Activated T-cell treated with anti-CD3 and anti-CD28 coated beads, Interleukin-2, amount 50 U/mL, for 72 hours (primary cell): ENCODE measurements at regions not wholly inside any gene's neighbourhood (a gene's known extent, or its start where the extent isn't known, plus 50 kb on each side); places are given as distances from the start of the nearest gene placed in this dataset.

Source experiments
- ATAC-seq, 2 donors: fragments of 150-1000 bp; cut with Tn5 transposase; replicated peaks in 1 of 2; 2 replicates each; pipeline ENCODE4 v1.10.0; 2021; ENCODE audit warnings: moderate library complexity in 2 of 2, mild to moderate bottlenecking in 1 of 2
- DNase-seq, 2 donors: peaks; one replicate each; pipeline ENCODE4 v3.0.0; 2021 to 2022; ENCODE audit warnings: mixed read lengths in 1 of 2
- H3K27ac Mint-ChIP-seq: one replicate; pipeline ENCODE4 v1.8.0; 2022; ENCODE audit warnings: mild to moderate bottlenecking, moderate library complexity, mixed read lengths
- H3K27me3 Mint-ChIP-seq: one replicate; pipeline ENCODE4 v1.8.0; 2022; ENCODE audit warnings: low read depth, mixed read lengths
- H3K36me3 Mint-ChIP-seq, 2 donors: one replicate each; pipeline ENCODE4 v1.8.0; 2022; ENCODE audit warnings: mixed read lengths in 2 of 2, mild to moderate bottlenecking in 1 of 2; ENCODE audit not compliant: insufficient read depth in 2 of 2
- H3K4me1 Mint-ChIP-seq: one replicate; pipeline ENCODE4 v1.8.0; 2022; ENCODE audit warnings: low read depth, mixed read lengths
- H3K4me3 Mint-ChIP-seq, 2 donors: one replicate each; pipeline ENCODE4 v1.8.0; 2022; ENCODE audit warnings: mild to moderate bottlenecking in 2 of 2, mixed read lengths in 2 of 2, moderate library complexity in 2 of 2
- H3K9me3 Mint-ChIP-seq, 2 donors: one replicate each; pipeline ENCODE4 v1.8.0; 2022; ENCODE audit warnings: mixed read lengths in 2 of 2

DNA sequence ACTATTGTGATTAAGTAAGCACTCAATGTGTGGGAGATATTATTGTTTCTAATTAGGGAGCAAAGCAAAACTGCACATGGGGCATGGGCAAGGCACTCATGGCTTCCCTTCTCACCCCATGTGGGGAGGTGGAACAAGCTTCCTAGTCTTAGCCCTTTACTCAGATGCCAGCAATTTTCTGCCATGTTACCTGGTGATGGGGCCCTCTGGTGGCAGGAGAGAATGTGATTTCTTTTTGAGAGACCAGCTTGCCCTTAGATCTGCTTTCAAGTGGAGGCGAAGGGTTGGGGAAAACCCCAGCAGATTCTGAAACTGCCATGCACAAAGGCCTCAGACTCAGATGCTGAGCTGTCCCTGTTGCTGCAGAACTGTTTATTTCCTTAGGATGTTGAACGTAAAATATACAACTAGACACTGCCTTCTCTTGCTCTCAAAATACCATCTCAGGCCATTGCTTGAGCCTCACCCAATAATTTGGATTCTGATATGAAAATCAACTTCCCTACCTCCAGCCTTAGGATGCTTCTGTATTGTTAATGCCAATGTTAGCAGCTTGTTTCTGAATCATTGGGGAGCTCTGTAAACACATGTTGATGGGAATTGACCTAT is 130.2 kb upstream of the TPRG1 start:
- Mint-ChIP-seq H3K4me3 (no peak overlapping the region), H3K36me3 (no peaks in the 10 kb centered on the region), H3K27me3 (no peaks in the 10 kb centered on the region), H3K27ac (no peak overlapping the region), H3K9me3 (no peaks in the 10 kb centered on the region), H3K4me1 (peaks cover 46% of the 10 kb centered on the region)
- ATAC-seq (peak; percentile 84), DNase-seq (peak; percentile 81 to 82)

DNA sequence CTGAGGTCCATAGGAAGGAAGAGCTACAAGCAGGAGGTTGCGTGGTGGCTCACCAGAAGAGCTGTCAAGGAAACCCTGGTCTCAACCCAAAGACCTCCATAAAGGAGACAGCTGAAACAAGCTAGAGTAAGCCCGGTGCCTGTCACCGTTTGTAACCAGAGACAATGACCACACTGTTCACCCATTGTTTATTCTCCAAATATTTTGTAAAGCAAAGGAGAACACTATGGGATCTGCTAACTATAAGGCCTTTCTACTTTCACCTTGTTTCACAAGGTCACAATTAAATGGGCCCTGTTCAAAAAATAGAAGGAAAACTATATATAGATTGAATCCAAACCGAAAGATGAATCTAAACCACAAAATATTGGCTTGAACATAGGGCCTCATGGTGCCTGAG is 128.9 kb upstream of the TPRG1 start:
- ATAC-seq (no peak), DNase-seq (no peak)
- Mint-ChIP-seq H3K4me3 (no peak overlapping the region), H3K9me3 (no peaks in the 10 kb centered on the region), H3K4me1 (peaks cover 46% of the 10 kb centered on the region), H3K36me3 (no peaks in the 10 kb centered on the region), H3K27ac (no peak overlapping the region), H3K27me3 (peaks cover 6% of the 10 kb centered on the region)

DNA sequence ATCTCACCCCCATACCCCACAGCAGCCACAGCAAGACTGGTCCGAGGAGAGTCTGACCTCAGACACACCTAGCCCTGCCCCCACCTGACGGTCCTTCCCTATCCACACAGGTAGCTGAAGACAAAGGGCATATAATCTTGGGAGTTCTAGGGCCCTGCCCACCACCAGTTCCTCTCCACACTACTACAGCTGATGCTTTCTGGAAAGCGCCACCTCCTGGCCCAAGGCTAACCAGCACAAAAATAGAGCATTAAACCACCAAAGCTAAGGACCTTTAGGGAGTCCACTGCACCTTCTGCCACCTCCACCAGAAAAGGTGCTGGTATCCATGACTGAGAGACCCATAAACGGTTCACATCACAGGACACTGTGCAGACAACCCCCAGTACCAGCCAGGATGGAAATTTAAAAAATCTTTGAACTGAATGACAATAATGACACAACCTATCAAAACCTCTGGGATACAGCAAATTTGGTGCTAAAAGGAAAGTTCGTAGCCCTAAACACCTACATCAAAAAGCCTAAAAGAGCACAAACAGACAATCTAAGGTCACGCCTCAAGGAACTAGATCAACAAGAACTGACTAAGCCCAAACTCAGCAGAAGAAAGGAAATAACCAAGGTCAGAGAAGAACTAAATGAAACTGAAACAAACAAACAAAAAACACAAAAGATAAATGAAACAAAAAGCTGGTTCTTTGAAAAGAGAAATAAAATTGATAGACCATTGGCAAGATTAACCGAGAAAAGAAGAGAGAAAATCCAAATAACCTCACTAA is 122.1 kb upstream of the TPRG1 start:
- Mint-ChIP-seq H3K27ac (peak overlapping the region; percentile 79), H3K9me3 (peaks cover 0 to 3% of the 10 kb centered on the region in 2 donors), H3K4me3 (peak overlapping the region in 1 of 2 donors; percentile 68), H3K4me1 (peaks cover 19% of the 10 kb centered on the region), H3K36me3 (peaks cover 4 to 5% of the 10 kb centered on the region in 2 donors), H3K27me3 (peaks cover 53% of the 10 kb centered on the region)
- ATAC-seq: peak; percentile 36 to 58
- DNase-seq: peak in 1 of 2 donors; percentile 16

DNA sequence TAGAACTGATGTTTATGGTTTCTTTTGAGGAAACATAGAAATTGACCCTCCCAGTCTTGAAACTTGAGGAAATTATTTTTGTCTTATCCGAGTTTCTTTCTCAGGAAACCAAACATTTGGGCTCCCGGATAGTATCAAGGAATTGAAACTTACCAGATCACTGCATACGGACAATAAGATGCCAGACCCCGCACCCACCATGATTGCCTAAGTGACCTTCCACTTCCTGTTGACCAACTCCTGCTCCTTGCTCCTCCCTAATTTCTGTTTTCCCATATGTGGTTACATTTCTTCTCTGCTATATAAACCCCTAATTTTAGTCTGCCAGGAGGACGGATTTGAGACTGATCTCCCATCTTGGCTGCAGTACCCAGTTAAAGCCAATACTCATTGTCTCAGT is 118.4 kb upstream of the TPRG1 start:
- H3K36me3 Mint-ChIP-seq: peaks cover 4 to 5% of the 10 kb centered on the region in 2 donors
- peaks cover 0 to 3% of the 10 kb centered on the region in 2 donors for H3K9me3 Mint-ChIP-seq
- no peak overlapping the region for H3K4me3 Mint-ChIP-seq
- peaks cover 55% of the 10 kb centered on the region for H3K27me3 Mint-ChIP-seq
- H3K27ac Mint-ChIP-seq: no peak overlapping the region
- DNase-seq: no peak
- H3K4me1 Mint-ChIP-seq: peaks cover 19% of the 10 kb centered on the region
- ATAC-seq: no peak

DNA sequence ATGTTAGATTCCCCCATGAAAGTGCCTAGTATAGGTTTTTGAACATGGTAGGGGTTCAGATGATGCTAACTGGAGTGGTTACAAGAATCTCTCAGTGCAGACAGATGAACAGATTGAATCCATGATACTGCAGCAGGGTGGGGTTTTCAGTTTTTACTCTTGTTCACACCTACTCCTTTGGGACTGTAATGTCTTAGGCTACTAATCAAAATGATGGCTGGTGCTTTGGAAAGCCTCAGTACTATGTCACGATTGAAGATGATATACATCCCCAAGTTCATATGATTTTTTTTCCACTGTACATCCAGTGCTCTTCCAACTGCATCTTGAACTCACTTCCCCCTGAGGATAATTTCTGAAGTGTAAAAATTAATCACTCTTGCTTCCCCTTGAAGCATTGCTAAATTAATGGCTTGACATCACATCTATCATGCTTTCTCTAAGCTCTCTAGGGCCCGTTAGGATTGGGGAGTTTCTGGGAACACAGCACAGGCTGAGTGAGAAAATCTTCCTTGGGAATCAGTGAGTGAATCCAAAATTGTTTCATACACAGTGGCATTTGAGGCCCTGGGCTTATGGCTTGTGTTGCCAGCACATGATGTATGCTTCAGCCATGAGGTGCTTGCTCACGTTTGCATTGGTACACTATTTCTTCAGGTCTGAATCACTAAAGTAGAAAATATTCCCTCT is 115.0 kb upstream of the TPRG1 start:
- H3K36me3 Mint-ChIP-seq: peaks cover 4 to 7% of the 10 kb centered on the region in 2 donors
- no peak overlapping the region for H3K4me3 Mint-ChIP-seq
- no peak for ATAC-seq
- H3K27ac Mint-ChIP-seq: no peak overlapping the region
- H3K4me1 Mint-ChIP-seq: no peaks in the 10 kb centered on the region
- H3K9me3 Mint-ChIP-seq: peaks cover under 1 to 10% of the 10 kb centered on the region in 2 donors
- no peak for DNase-seq
- H3K27me3 Mint-ChIP-seq: peaks cover 33% of the 10 kb centered on the region

DNA sequence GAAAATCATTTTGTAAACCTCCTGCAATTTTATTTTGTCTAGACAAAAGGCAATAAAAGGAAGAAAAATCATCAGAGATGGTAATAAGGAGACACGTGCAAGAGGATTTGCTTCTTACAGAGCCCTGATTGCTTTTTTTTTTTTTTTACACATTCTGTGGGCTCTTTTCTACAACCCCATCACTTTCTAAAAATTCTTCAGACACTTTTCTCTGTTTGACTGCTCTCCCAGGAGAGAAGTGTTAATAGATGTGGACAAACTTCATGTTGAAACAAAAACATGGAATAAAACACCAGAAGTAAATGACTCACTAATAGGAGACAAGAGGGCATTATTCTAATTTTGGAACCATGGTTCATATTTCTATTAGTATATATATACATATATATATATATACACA is 114.4 kb upstream of the TPRG1 start:
- peaks cover 27% of the 10 kb centered on the region for H3K27me3 Mint-ChIP-seq
- DNase-seq: no peak

DNA sequence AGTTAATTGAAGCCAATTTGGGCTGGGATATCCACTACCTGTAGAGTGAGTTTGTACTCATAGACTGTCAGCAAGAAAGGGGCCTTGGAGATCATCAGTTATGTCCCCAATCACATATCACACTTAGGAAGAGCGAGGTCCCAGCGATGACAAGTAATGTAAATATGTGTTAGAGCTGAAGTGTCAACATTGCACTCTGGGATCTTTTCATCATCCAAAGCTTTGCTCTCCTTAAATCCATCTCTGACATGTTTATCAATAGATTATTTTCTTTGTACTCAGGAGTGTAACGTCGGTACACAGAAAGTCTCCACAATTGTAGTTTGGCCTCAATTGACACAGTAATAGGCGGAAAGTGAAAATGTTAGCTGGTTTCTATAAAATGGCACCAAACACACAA is 113.7 kb upstream of the TPRG1 start:
- Mint-ChIP-seq H3K4me1 (no peaks in the 10 kb centered on the region), H3K27me3 (peaks cover 20% of the 10 kb centered on the region), H3K27ac (no peak overlapping the region), H3K9me3 (peaks cover 5 to 14% of the 10 kb centered on the region in 2 donors), H3K36me3 (peaks cover 4 to 9% of the 10 kb centered on the region in 2 donors), H3K4me3 (no peak overlapping the region)
- ATAC-seq (no peak), DNase-seq (no peak)

More for the DNA sequence above, 114.4 kb upstream of the TPRG1 start:
- H3K9me3 Mint-ChIP-seq: peaks cover 4 to 14% of the 10 kb centered on the region in 2 donors
- no peaks in the 10 kb centered on the region for H3K4me1 Mint-ChIP-seq
- ATAC-seq: no peak
- H3K4me3 Mint-ChIP-seq: no peak overlapping the region
- no peak overlapping the region for H3K27ac Mint-ChIP-seq
- H3K36me3 Mint-ChIP-seq: peaks cover 4 to 9% of the 10 kb centered on the region in 2 donors

DNA sequence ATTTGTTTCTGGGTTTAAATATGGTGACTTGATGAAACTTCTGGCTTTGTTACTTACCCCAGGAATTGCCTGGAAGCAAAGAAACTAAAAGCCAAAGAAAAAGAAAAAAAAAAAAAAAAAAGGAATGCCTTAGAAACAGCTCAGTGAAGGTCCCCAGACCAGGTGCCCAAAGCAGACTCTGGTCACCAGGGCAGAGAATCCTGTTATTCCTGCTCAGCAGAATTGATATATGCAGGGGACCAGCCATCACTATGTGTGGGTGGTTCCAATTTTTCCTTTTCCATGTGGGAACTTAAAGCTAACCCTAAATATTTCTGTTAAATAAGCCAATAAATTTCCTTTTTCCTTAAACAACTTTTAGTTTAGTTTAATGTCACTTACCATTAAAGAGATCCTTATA is 100.8 kb upstream of the TPRG1 start:
- no peak for ATAC-seq
- H3K4me1 Mint-ChIP-seq: peaks cover 10% of the 10 kb centered on the region
- no peak for DNase-seq
- no peaks in the 10 kb centered on the region for H3K27me3 Mint-ChIP-seq
- H3K9me3 Mint-ChIP-seq: peaks cover 3 to 11% of the 10 kb centered on the region in 2 donors
- H3K27ac Mint-ChIP-seq: no peak overlapping the region
- no peaks in the 10 kb centered on the region for H3K36me3 Mint-ChIP-seq
- no peak overlapping the region for H3K4me3 Mint-ChIP-seq

DNA sequence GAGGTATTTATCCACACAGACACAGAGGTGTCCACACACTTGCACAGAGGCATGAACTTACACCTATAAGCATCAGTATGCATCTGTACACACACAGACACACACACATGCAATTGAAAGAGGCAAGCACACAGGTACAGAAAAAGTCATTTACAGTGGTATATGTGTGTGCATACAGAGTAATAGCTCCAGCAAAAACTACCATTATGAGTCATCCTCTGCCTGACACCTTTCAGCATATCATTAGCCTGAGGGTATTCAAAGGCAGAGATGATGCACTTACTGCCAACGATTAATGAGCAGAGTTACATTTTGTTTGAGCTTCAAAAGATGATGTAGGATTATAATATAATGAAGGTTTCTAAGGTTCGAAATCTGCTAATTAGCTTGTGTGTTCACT is 100.3 kb upstream of the TPRG1 start:
- no peaks in the 10 kb centered on the region for H3K36me3 Mint-ChIP-seq
- DNase-seq (peak in 1 of 2 donors; percentile 21), ATAC-seq (peak; percentile 96 to 97)
- H3K27me3 Mint-ChIP-seq: no peaks in the 10 kb centered on the region
- H3K4me3 Mint-ChIP-seq: no peak overlapping the region
- no peak overlapping the region for H3K27ac Mint-ChIP-seq
- H3K4me1 Mint-ChIP-seq: peaks cover 10% of the 10 kb centered on the region
- peaks cover 3 to 11% of the 10 kb centered on the region in 2 donors for H3K9me3 Mint-ChIP-seq

DNA sequence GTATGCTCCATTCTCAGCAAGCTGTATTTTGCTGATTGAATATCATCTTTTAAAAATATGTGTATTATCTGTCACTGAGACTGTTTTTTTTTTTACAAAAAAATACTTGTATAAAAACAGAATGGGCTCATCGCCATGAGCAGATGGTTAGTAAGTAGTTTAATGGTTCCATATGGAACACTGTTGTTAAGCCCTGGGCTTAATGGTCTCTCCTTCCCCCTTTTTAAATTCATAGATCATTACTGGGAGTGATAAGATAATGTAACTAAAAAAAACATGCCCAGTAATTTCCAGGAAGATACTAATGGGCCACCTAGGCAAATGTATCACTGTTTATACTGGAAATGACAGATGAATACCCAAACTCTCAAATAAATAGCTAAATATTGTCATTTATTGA is 95.3 kb upstream of the TPRG1 start:
- H3K27me3 Mint-ChIP-seq: no peaks in the 10 kb centered on the region
- DNase-seq (no peak), ATAC-seq (no peak)
- H3K9me3 Mint-ChIP-seq: no peaks in the 10 kb centered on the region
- H3K27ac Mint-ChIP-seq: no peak overlapping the region
- no peak overlapping the region for H3K4me3 Mint-ChIP-seq
- no peaks in the 10 kb centered on the region for H3K36me3 Mint-ChIP-seq
- H3K4me1 Mint-ChIP-seq: peaks cover 6% of the 10 kb centered on the region

DNA sequence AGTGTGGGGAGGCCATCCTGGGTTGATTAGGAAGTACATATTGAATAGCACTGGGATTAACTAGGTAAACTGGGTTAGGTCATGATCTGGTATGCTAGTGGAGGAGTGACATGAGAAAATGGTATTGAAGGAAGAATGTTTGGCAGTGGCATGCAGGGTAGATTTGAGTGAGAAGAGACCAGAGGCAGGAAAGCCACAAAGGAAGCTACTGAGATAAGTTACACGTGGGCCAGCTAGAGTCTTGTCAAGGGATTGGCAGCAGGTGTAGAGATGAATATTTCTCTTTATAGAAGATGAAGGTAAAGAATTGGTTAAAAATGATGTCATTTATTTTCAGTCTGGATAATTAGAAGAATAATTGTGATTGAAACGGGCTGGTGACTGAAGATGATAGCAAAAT is 91.0 kb upstream of the TPRG1 start:
- Mint-ChIP-seq H3K27ac (no peak overlapping the region), H3K27me3 (no peaks in the 10 kb centered on the region), H3K36me3 (no peaks in the 10 kb centered on the region), H3K9me3 (no peaks in the 10 kb centered on the region), H3K4me1 (no peaks in the 10 kb centered on the region), H3K4me3 (no peak overlapping the region)
- ATAC-seq (no peak), DNase-seq (no peak)

DNA sequence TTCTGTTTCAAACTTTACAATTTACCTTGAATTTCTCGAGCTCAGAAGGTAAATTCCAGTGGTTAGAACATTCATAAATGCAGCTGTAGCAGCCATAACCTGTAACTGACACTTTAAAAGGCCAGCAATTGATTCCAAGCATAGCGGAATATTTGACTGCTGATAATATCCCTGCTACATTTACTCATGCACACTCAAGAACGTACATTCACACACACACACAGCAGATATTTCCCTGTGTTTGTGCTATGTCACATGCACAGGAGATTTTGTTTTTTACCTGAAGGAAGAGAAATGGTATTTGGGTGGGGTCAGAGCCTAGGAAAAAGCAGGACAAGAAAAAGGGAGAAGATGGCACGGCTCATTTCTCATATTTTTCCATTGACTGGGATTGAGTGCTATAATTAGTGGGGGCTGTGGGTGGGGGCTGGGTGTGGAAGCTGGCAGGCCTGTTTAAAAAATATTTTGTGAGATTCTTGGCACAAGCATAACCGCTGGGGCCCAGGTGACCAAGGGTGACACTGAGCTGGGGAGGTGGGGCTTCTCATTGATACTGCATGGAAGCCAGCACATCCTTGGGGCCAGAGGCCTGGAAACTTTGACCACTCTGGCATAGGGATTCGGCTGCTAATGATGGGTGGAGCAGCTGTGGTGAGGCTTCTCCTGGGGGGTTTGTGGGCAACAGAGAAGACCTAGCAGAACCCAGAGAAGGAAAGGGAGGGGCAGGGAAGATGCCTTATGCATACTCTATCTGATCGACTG is 88.9 kb upstream of the TPRG1 start:
- no peak overlapping the region for H3K4me3 Mint-ChIP-seq
- H3K27me3 Mint-ChIP-seq: no peaks in the 10 kb centered on the region
- peaks cover 0 to 1% of the 10 kb centered on the region in 2 donors for H3K36me3 Mint-ChIP-seq
- no peak overlapping the region for H3K27ac Mint-ChIP-seq
- peaks cover 0 to 2% of the 10 kb centered on the region in 2 donors for H3K9me3 Mint-ChIP-seq
- DNase-seq (no peak), ATAC-seq (no peak)
- no peaks in the 10 kb centered on the region for H3K4me1 Mint-ChIP-seq

DNA sequence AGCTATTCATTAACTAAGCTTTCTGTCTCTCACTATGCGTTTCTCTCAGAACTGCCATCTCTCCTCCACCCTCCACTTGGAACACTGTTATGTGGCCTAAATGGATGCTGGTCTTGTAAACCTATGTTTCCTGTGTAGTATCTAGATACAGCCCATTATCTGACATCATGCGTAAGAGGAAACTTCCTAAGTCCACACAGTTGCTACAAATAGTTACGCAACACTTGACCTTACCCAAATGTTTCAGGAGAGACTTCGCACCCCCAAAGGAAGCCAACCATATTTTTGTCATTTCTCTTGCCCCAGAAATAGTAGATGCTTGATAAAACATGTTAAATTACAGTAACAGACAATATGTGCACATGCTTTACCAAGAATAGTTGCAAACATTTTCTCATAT is 87.2 kb upstream of the TPRG1 start:
- H3K4me1 Mint-ChIP-seq: no peaks in the 10 kb centered on the region
- no peak overlapping the region for H3K4me3 Mint-ChIP-seq
- H3K9me3 Mint-ChIP-seq: peaks cover 0 to 2% of the 10 kb centered on the region in 2 donors
- no peak overlapping the region for H3K27ac Mint-ChIP-seq
- H3K36me3 Mint-ChIP-seq: peaks cover 0 to 1% of the 10 kb centered on the region in 2 donors
- DNase-seq (no peak), ATAC-seq (no peak)
- H3K27me3 Mint-ChIP-seq: no peaks in the 10 kb centered on the region
